GM12878 (cell line): ENCODE measurements at regions not wholly inside any gene's neighbourhood (a gene's known extent, or its start where the extent isn't known, plus 50 kb on each side); places are given as distances from the start of the nearest gene placed in this dataset.

Experiments
- ATAC-seq: fragments of 200-7000 bp; cut with Tn5 transposase; 3 replicates; pipeline ENCODE4 v1.9.1; 2020; ENCODE audit warnings: mild to moderate bottlenecking, moderate library complexity
- BruUV-seq: library from RNA; stranded (reverse); fragments of 400-500 nt; replicated peaks from 2 replicates; lab custom pipeline; 2021; lab: Mats Ljungman, UMichigan
- CTCF ChIA-PET: fragments of 300-600 bp; sonication (Branson Sonifier 250); formaldehyde crosslinking; extraction: SDS; loops from one replicate; lab custom pipeline; 2021; ENCODE audit warnings: inconsistent platforms; lab: Yijun Ruan, JAX
- POLR2A ChIA-PET: fragments of 350-600 bp; formaldehyde crosslinking; extraction: SDS; loops from one replicate; lab custom pipeline; 2021; ENCODE audit warnings: inconsistent platforms; lab: Charles Lee
- RAD21 ChIA-PET: fragments of 300-600 bp; sonication (Branson Sonifier 250); formaldehyde crosslinking; loops from one replicate; lab custom pipeline; 2023; ENCODE audit warnings: antibody characterized with exemption; ENCODE audit not compliant: unreplicated experiment; lab: Charles Lee
- SMC1A ChIA-PET: fragments of 300-600 bp; sonication (Branson Sonifier 250); formaldehyde crosslinking; loops from one replicate; lab custom pipeline; 2023; ENCODE audit not compliant: unreplicated experiment, uncharacterized antibody; lab: Charles Lee
- DNase-seq: peaks from one replicate; pipeline ENCODE4 v3.0.0-alpha.2; 2011; ENCODE audit warnings: low read depth, low spot score
- FAIRE-seq: peaks from 3 replicates; lab custom pipeline; 2011; peaks lifted over from hg19 to GRCh38; lab: Jason Lieb, UNC
- H2AFZ ChIP-seq: 2 replicates; pipeline ENCODE4 v1.6.0; 2011; ENCODE audit warnings: low read depth, low read length, control low read depth; ENCODE audit not compliant: control insufficient read depth
- H3K27ac ChIP-seq: 2 replicates; pipeline ENCODE4 v1.5.1; 2011; ENCODE audit warnings: control low read depth; ENCODE audit not compliant: control insufficient read depth, insufficient read depth
- H3K27me3 ChIP-seq, 2 experiments: replicated peaks in 1 of 2; 2 replicates each; pipeline versions ENCODE4 v1.6.0 to v1.6.1; 2011; ENCODE audit warnings: low read length in 1 of 2; ENCODE audit not compliant: control insufficient read depth in 2 of 2, insufficient read depth in 2 of 2
- H3K36me3 ChIP-seq, 2 experiments: 2 replicates each; pipeline ENCODE4 v1.5.1; 2011; ENCODE audit warnings: low read length in 1 of 2; ENCODE audit not compliant: control insufficient read depth in 2 of 2, insufficient read depth in 2 of 2
- H3K4me1 ChIP-seq: 2 replicates; pipeline ENCODE4 v1.6.1; 2011; ENCODE audit warnings: mild to moderate bottlenecking, low read length, moderate library complexity, mixed read lengths; ENCODE audit not compliant: control insufficient read depth, insufficient read depth
- H3K4me2 ChIP-seq: 2 replicates; pipeline ENCODE4 v1.6.0; 2011; ENCODE audit warnings: control low read depth; ENCODE audit not compliant: control insufficient read depth, insufficient read depth
- H3K4me3 ChIP-seq: fragments of 200-600 bp; sonication (generic); 2 replicates; pipeline ENCODE4 v1.5.1; 2016
- H3K79me2 ChIP-seq: 2 replicates; pipeline ENCODE4 v1.6.0; 2011; ENCODE audit warnings: low read length; ENCODE audit not compliant: control insufficient read depth, insufficient read depth
- H3K9ac ChIP-seq: 2 replicates; pipeline ENCODE4 v1.8.0; 2011; ENCODE audit warnings: low read length, control low read depth, mixed read lengths; ENCODE audit not compliant: control insufficient read depth, insufficient read depth
- H3K9me3 ChIP-seq: replicated peaks from 3 replicates; pipeline ENCODE4 v1.5.1; 2011; ENCODE audit warnings: mild to moderate bottlenecking, low read length; ENCODE audit not compliant: control insufficient read depth, insufficient read depth
- H4K20me1 ChIP-seq: 2 replicates; pipeline ENCODE4 v1.6.0; 2011; ENCODE audit not compliant: control insufficient read depth, insufficient read depth
- BCLAF1 ChIP-seq: fragments of 450-650 bp; IDR thresholded peaks from 2 replicates; pipeline ENCODE4 v1.6.1; 2017; ENCODE audit warnings: antibody characterized with exemption, mild to moderate bottlenecking, moderate library complexity
- ETV6 ChIP-seq, 2 experiments: fragments of 450-650 bp in 1 of 2; IDR thresholded peaks in 1 of 2; conservative IDR thresholded peaks in 1 of 2; 2 replicates each; pipeline ENCODE4 v1.6.1; 2014; ENCODE audit warnings: antibody characterized with exemption in 1 of 2, borderline replicate concordance in 1 of 2, low read depth in 1 of 2, mild to moderate bottlenecking in 1 of 2, moderate library complexity in 1 of 2
- STAT1 ChIP-seq: fragments of 450-650 bp; conservative IDR thresholded peaks from 2 replicates; pipeline ENCODE4 v1.6.1; 2014; ENCODE audit warnings: antibody characterized with exemption, mild to moderate bottlenecking
- TCF3 ChIP-seq: IDR thresholded peaks from 2 replicates; pipeline ENCODE4 v1.6.1; 2012; ENCODE audit warnings: low read depth, mild to moderate bottlenecking, low read length, borderline replicate concordance; ENCODE audit not compliant: insufficient read depth
- WGBS: methylation state at CpG from one replicate; pipeline ENCODE4 v1.1.6; 2016; ENCODE audit warnings: low lambda C conversion rate; ENCODE audit not compliant: insufficient replicate concordance, insufficient coverage; ENCODE audit errors: missing lambda C conversion rate; 5-methylcytosine and 5-hydroxymethylcytosine counted together
- in situ Hi-C: fragments of 300-500 bp; cut with MboI; formaldehyde crosslinking; loops from 9 replicates; pipeline ENCODE4 v1.14.3; 2018; ENCODE audit warnings: mixed read lengths
- intact Hi-C: fragments of 100-400 bp; cut with micrococcal nuclease; formaldehyde crosslinking; loops from one replicate; pipeline ENCODE4 v1.14.2; 2022; ENCODE audit not compliant: unreplicated experiment
- TF ChIP-seq, protein P1 (sequence below): IDR thresholded peaks from 2 replicates; pipeline ENCODE4 v1.6.1; 2012; ENCODE audit warnings: improper control_type of control experiment, low read depth, low read length; ENCODE audit not compliant: insufficient replicate concordance

- Histone ChIP-seq H4K20me1 (no peaks in the 10 kb centered on the region), H3K4me1 (no peaks in the 10 kb centered on the region), H2AFZ (no peak overlapping the region), H3K27ac (no peak overlapping the region), H3K27me3 (no peaks in the 10 kb centered on the region), H3K36me3 (no peaks in the 10 kb centered on the region), H3K4me3 (no peak overlapping the region), H3K9ac (no peak overlapping the region), H3K4me2 (no peak overlapping the region), H3K9me3 (no peaks in the 10 kb centered on the region), H3K79me2 (no peaks in the 10 kb centered on the region)
- ChIA-PET SMC1A (interaction anchor here (0.9 kb wide), 1 partner anchor 9 kb away, joined by 3 read pairs; no protein-coding TSS in a partner anchor), CTCF (no interaction called here), RAD21 (no interaction called here), POLR2A (no interaction called here)
- no peak for TF ChIP-seq TCF3
- TF ChIP-seq STAT1 = no peak
- no peak for TF ChIP-seq ETV6 (conservative IDR thresholded peaks at IDR 0.05 in 1 of 2, IDR thresholded peaks at IDR 0.05 in 1 of 2; ENCODE audit: borderline replicate concordance in 1 of 2, low read depth in 1 of 2)
- ATAC-seq (no peak), DNase-seq (no peak), FAIRE-seq (no peak)
- in situ Hi-C loops (no loop called here), intact Hi-C loops (no loop called here)
- BruUV-seq = no TSS peak
- WGBS = 29% methylated on average over 2 of the region's 2 CpGs
Observed at GRCh38 chr2:180368881-180369280, 361.8 kb upstream of the CWC22 start.

GRCh38 chr2:180367815-180368214 lies 360.7 kb upstream of the CWC22 start:
- H3K4me1 ChIP-seq = no peaks in the 10 kb centered on the region
- no peaks in the 10 kb centered on the region for H3K79me2 ChIP-seq
- H3K27me3 ChIP-seq = no peaks in the 10 kb centered on the region
- H2AFZ ChIP-seq = no peak overlapping the region
- in situ Hi-C loops = no loop called here
- RAD21 ChIA-PET = no interaction called here
- SMC1A ChIA-PET = interaction anchor here (0.7 to 1.6 kb wide), 5 partner anchors 8 to 83 kb away, joined by 3 to 5 read pairs (median 3); no protein-coding TSS in a partner anchor
- no peak overlapping the region for H3K27ac ChIP-seq
- intact Hi-C loops = no loop called here
- CTCF ChIA-PET = interaction anchor here (1.2 kb wide), 1 partner anchor 49 kb away, joined by 4 read pairs; no protein-coding TSS in a partner anchor
- H3K4me3 ChIP-seq = no peak overlapping the region
- no peak for ATAC-seq
- no peak overlapping the region for H3K9ac ChIP-seq
- H3K9me3 ChIP-seq = no peaks in the 10 kb centered on the region
- FAIRE-seq = no peak
- DNase-seq = no peak
- H3K36me3 ChIP-seq = no peaks in the 10 kb centered on the region
- no peak overlapping the region for H3K4me2 ChIP-seq
- BruUV-seq = no TSS peak
- POLR2A ChIA-PET = interaction anchor here (1.1 kb wide), 1 partner anchor 38 kb away, joined by 3 read pairs; no protein-coding TSS in a partner anchor
- no peaks in the 10 kb centered on the region for H4K20me1 ChIP-seq
- no peak for TF ChIP-seq BCLAF1
- TF ChIP-seq, protein P1, sequence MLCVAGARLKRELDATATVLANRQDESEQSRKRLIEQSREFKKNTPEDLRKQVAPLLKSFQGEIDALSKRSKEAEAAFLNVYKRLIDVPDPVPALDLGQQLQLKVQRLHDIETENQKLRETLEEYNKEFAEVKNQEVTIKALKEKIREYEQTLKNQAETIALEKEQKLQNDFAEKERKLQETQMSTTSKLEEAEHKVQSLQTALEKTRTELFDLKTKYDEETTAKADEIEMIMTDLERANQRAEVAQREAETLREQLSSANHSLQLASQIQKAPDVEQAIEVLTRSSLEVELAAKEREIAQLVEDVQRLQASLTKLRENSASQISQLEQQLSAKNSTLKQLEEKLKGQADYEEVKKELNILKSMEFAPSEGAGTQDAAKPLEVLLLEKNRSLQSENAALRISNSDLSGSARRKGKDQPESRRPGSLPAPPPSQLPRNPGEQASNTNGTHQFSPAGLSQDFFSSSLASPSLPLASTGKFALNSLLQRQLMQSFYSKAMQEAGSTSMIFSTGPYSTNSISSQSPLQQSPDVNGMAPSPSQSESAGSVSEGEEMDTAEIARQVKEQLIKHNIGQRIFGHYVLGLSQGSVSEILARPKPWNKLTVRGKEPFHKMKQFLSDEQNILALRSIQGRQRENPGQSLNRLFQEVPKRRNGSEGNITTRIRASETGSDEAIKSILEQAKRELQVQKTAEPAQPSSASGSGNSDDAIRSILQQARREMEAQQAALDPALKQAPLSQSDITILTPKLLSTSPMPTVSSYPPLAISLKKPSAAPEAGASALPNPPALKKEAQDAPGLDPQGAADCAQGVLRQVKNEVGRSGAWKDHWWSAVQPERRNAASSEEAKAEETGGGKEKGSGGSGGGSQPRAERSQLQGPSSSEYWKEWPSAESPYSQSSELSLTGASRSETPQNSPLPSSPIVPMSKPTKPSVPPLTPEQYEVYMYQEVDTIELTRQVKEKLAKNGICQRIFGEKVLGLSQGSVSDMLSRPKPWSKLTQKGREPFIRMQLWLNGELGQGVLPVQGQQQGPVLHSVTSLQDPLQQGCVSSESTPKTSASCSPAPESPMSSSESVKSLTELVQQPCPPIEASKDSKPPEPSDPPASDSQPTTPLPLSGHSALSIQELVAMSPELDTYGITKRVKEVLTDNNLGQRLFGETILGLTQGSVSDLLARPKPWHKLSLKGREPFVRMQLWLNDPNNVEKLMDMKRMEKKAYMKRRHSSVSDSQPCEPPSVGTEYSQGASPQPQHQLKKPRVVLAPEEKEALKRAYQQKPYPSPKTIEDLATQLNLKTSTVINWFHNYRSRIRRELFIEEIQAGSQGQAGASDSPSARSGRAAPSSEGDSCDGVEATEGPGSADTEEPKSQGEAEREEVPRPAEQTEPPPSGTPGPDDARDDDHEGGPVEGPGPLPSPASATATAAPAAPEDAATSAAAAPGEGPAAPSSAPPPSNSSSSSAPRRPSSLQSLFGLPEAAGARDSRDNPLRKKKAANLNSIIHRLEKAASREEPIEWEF = no peak
